ENCODE measurements at regions not wholly inside any gene's neighbourhood (a gene's known extent, or its start where the extent isn't known, plus 50 kb on each side); places are given as distances from the start of the nearest gene placed in this dataset.
"Not testable (repeated sequence)": the region's sequence is repeated elsewhere in the genome, so short reads cannot be mapped to it uniquely, and the experiment has no call there.

DNA sequence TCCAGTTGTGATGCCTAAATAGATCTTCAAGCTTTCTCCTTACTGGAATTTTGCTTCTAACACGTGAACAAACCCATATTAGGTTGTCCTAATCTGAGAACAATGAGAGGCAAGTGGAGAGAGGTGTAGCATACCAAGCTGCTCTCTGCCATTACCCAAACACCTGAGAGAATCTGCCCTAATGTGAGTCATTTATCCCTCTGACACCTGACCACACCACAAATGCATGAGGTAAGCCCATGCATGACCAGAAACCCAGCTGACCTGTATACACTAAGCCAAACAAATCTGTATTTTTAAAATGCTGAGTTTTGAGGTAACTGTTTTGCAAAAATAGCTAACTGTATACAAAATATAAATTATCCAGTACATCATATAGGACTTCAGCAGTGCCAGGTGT is 1458.1 kb upstream of the B3GALT2 start:
- Histone ChIP-seq H3K27ac (ENCODE audit: low read depth, low read length) (no peak overlapping the region), H3K4me1 (ENCODE audit: insufficient read depth, low read length) (no peaks in the 10 kb centered on the region), H3K4me3 (ENCODE audit: low read length) (no peak overlapping the region), H3K27me3 (ENCODE audit: insufficient read depth, low read length, poor library complexity, severe bottlenecking) (no peaks in the 10 kb centered on the region), H3K9me3 (ENCODE audit: low read length) (no peaks in the 10 kb centered on the region), H3K36me3 (ENCODE audit: insufficient read depth, low read length) (no peaks in the 10 kb centered on the region)
- POLR2A ChIA-PET = no interaction called here
- Mint-ChIP-seq H3K36me3 (no peaks in the 10 kb centered on the region), H3K9me3 (peaks cover 1 to 6% (median 5%) of the 10 kb centered on the region in 5 donors), H3K27me3 (no peaks in the 10 kb centered on the region), H3K4me1 (no peaks in the 10 kb centered on the region), H3K27ac (no peak overlapping the region), H3K4me3 (no peak overlapping the region)
- no peak for DNase-seq
- CTCF ChIA-PET = no interaction called here

DNA sequence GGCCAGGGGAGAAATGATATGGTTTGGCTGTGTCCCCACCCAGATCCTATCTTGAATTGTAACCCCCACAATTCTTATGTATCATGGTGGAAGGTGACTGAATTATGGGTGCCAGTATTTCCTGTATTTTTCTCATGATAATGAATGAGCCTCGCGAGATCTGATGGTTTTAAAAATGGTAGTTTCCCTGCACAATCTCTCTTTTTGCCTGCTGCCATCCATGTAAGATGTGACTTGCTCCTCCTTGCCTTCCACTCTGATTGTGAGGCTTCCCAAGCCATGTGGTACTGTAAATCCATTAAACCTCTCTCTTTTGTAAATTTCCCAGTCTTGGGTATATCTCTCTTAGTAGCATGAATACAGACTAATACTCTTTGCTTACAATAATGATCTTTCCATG is 1453.9 kb upstream of the B3GALT2 start:
- CTCF ChIA-PET = no interaction called here
- no peaks in the 10 kb centered on the region for H3K9me3 ChIP-seq (ENCODE audit: low read length)
- no peaks in the 10 kb centered on the region for H3K27me3 Mint-ChIP-seq

DNA sequence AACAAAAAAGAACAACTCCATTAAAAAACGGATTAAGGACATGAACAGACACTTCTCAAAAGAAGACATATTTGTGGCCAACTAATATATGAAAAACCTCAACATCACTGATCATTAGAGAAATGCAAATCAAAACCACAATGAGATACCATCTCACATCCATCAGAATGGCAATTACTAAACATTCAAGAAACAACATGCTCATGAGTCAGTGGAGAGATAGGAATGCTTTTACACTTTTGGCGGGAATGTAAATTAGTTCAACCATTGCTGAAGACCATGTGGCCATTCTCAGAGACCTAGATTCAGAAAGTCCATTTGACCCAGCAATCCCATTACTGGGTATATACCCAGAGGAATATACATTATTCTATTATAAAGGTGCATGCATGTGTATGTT is 1442.6 kb upstream of the B3GALT2 start:
- ChIA-PET CTCF (no interaction called here), POLR2A (no interaction called here)
- no peak overlapping the region for H3K27ac Mint-ChIP-seq
- Histone ChIP-seq H3K27me3 (ENCODE audit: insufficient read depth, low read length, poor library complexity, severe bottlenecking) (no peaks in the 10 kb centered on the region), H3K36me3 (ENCODE audit: insufficient read depth, low read length) (no peaks in the 10 kb centered on the region), H3K27ac (ENCODE audit: low read depth, low read length) (no peak overlapping the region), H3K4me1 (ENCODE audit: insufficient read depth, low read length) (no peaks in the 10 kb centered on the region), H3K4me3 (ENCODE audit: low read length) (no peak overlapping the region), H3K9me3 (ENCODE audit: low read length) (no peaks in the 10 kb centered on the region)
- H3K4me3 Mint-ChIP-seq = no peak overlapping the region
- no peaks in the 10 kb centered on the region for H3K36me3 Mint-ChIP-seq
- H3K4me1 Mint-ChIP-seq = no peaks in the 10 kb centered on the region
- H3K27me3 Mint-ChIP-seq = no peaks in the 10 kb centered on the region
- no peak for DNase-seq
- H3K9me3 Mint-ChIP-seq = no peaks in the 10 kb centered on the region

More for the DNA sequence above, 1453.9 kb upstream of the B3GALT2 start:
- DNase-seq = no peak
- H3K9me3 Mint-ChIP-seq = peaks cover 1 to 6% (median 5%) of the 10 kb centered on the region in 5 donors
- H3K36me3 Mint-ChIP-seq = no peaks in the 10 kb centered on the region
- Histone ChIP-seq H3K27me3 (ENCODE audit: insufficient read depth, low read length, poor library complexity, severe bottlenecking) (no peaks in the 10 kb centered on the region), H3K27ac (ENCODE audit: low read depth, low read length) (no peak overlapping the region), H3K4me1 (ENCODE audit: insufficient read depth, low read length) (no peaks in the 10 kb centered on the region), H3K4me3 (ENCODE audit: low read length) (no peak overlapping the region), H3K36me3 (ENCODE audit: insufficient read depth, low read length) (no peaks in the 10 kb centered on the region)
- no peak overlapping the region for H3K4me3 Mint-ChIP-seq
- POLR2A ChIA-PET = no interaction called here
- no peaks in the 10 kb centered on the region for H3K4me1 Mint-ChIP-seq
- no peak overlapping the region for H3K27ac Mint-ChIP-seq

DNA sequence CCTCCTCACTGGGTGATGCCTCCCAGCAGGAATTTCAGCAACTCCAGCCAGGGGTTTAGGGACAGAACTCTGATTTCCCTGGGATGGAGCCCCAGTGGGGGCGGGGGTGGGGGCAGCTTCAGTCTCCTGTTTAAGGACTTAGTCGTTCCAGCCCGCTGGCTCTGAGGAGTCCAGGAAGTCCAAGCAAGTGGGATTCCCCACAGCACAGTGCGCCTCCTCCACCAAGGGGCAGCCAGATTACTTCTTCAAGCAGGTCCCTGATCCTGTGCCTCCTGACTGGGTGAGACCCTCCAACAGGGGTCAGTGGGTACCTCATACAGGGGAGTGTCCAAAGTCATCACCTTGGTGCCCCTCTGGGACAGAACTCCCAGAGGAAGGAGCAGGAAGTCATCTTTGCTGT is 1438.4 kb upstream of the B3GALT2 start:
- ChIA-PET CTCF (no interaction called here), POLR2A (no interaction called here)
- Mint-ChIP-seq H3K36me3 (no peaks in the 10 kb centered on the region), H3K4me1 (no peaks in the 10 kb centered on the region), H3K27ac (no peak overlapping the region), H3K27me3 (no peaks in the 10 kb centered on the region), H3K4me3 (no peak overlapping the region), H3K9me3 (no peaks in the 10 kb centered on the region)
- Histone ChIP-seq H3K4me3 (ENCODE audit: low read length) (no peak overlapping the region), H3K27ac (ENCODE audit: low read depth, low read length) (no peak overlapping the region), H3K4me1 (ENCODE audit: insufficient read depth, low read length) (no peaks in the 10 kb centered on the region), H3K9me3 (ENCODE audit: low read length) (no peaks in the 10 kb centered on the region), H3K27me3 (ENCODE audit: insufficient read depth, low read length, poor library complexity, severe bottlenecking) (no peaks in the 10 kb centered on the region), H3K36me3 (ENCODE audit: insufficient read depth, low read length) (no peaks in the 10 kb centered on the region)
- no peak for DNase-seq

DNA sequence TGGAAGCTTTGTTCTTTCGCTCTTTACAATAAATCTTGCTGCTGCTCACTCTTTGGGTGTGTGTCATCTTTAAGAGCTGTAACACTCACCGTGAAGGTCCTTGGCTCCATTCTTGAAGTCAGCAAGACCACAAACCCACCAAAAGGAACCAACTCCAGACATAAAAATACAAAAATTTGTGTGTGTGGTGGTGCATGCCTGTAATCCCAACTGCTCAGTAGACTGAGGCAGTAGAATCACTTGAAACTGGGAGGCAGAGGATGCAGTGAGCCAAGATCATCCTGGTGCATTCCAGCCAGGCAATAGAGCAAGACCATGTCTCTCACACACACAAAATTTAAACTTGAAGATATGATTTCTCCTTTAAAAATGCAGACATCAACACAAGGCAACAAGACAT is 1431.7 kb upstream of the B3GALT2 start:
- Histone ChIP-seq H3K36me3 (ENCODE audit: insufficient read depth, low read length) (no peaks in the 10 kb centered on the region), H3K27me3 (ENCODE audit: insufficient read depth, low read length, poor library complexity, severe bottlenecking) (no peaks in the 10 kb centered on the region), H3K27ac (ENCODE audit: low read depth, low read length) (no peak overlapping the region), H3K4me1 (ENCODE audit: insufficient read depth, low read length) (no peaks in the 10 kb centered on the region), H3K9me3 (ENCODE audit: low read length) (no peaks in the 10 kb centered on the region), H3K4me3 (ENCODE audit: low read length) (no peak overlapping the region)
- H3K4me3 Mint-ChIP-seq = no peak overlapping the region
- H3K36me3 Mint-ChIP-seq = no peaks in the 10 kb centered on the region
- no peak for DNase-seq
- H3K27ac Mint-ChIP-seq = no peak overlapping the region
- peaks cover 0 to 5% (median 0%) of the 10 kb centered on the region in 5 donors for H3K9me3 Mint-ChIP-seq
- POLR2A ChIA-PET = no interaction called here
- no peaks in the 10 kb centered on the region for H3K27me3 Mint-ChIP-seq
- CTCF ChIA-PET = no interaction called here
- H3K4me1 Mint-ChIP-seq = no peaks in the 10 kb centered on the region

DNA sequence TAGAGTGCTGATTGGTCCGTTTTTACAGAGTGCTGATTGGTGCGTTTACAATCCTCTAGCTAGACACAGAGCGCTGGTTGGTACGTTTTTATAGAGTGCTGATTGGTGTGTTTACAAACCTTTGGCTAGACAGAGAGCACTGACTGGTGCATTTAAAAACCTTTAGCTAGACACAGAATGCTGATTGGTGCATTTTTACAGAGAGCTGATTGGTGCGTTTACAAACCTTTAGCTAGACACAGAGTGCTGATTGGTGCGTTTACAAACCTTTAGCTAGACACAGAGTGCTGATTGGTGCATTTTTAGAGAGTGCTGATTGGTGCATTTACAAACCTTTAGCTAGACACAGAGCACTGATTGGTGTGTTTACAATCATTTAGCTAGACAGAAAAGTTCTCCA is 1430.9 kb upstream of the B3GALT2 start:
- H3K36me3 Mint-ChIP-seq; H3K4me3 ChIP-seq (ENCODE audit: low read length); H3K4me1 ChIP-seq (ENCODE audit: insufficient read depth, low read length); POLR2A ChIA-PET; H3K36me3 ChIP-seq (ENCODE audit: insufficient read depth, low read length); H3K9me3 Mint-ChIP-seq; H3K27me3 Mint-ChIP-seq; H3K27ac Mint-ChIP-seq; H3K4me3 Mint-ChIP-seq; H3K9me3 ChIP-seq (ENCODE audit: low read length); DNase-seq; H3K27ac ChIP-seq (ENCODE audit: low read depth, low read length); CTCF ChIA-PET; H3K27me3 ChIP-seq (ENCODE audit: insufficient read depth, low read length, poor library complexity, severe bottlenecking); H3K4me1 Mint-ChIP-seq: not testable (repeated sequence)

DNA sequence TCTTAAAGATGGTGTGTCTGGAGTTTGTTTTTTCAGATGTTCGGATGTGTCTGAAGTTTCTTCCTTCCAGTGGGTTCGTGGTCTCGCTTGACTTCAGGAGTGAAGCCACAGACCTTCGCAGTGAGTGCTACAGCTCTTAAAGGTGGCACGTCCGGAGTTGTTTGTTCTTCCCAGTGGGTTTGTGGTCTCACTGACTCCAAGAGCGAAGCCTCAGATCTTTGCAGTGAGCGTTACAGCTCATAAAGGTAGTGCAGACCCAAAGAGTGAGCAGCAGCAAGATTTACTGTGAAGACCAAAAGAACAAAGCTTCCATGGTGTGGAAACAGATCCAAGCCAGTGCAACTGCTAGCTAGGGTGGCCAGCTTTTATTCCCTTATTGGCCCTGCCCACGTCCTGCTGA is 1430.4 kb upstream of the B3GALT2 start:
- Mint-ChIP-seq H3K27ac (no peak overlapping the region), H3K36me3 (no peaks in the 10 kb centered on the region), H3K4me1 (no peaks in the 10 kb centered on the region), H3K27me3 (no peaks in the 10 kb centered on the region), H3K4me3 (no peak overlapping the region), H3K9me3 (peaks cover 0 to 5% (median 0%) of the 10 kb centered on the region in 5 donors)
- Histone ChIP-seq H3K36me3 (ENCODE audit: insufficient read depth, low read length) (no peaks in the 10 kb centered on the region), H3K4me1 (ENCODE audit: insufficient read depth, low read length) (no peaks in the 10 kb centered on the region), H3K9me3 (ENCODE audit: low read length) (no peaks in the 10 kb centered on the region), H3K27me3 (ENCODE audit: insufficient read depth, low read length, poor library complexity, severe bottlenecking) (no peaks in the 10 kb centered on the region), H3K4me3 (ENCODE audit: low read length) (no peak overlapping the region), H3K27ac (ENCODE audit: low read depth, low read length) (no peak overlapping the region)
- ChIA-PET POLR2A (no interaction called here), CTCF (no interaction called here)
- DNase-seq = no peak

DNA sequence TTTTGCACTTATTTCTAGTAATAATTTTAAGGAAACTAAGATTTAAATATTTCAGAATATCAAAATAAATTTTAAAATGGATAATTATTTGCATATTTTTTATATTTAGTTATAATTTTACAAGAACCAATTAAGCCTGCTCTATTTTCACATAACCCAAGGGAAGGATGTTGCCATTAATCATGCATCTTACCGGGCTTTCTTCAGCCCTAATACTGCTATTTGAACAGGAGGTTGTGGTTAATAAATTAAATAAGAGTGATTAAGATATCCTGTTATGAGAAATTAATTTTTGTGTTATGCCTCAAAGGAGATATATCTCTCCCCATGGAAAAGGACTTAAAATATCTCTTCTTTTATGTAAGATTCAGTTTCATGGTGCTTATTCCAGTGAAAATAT is 1415.8 kb upstream of the B3GALT2 start:
- Mint-ChIP-seq H3K9me3 (no peaks in the 10 kb centered on the region), H3K36me3 (no peaks in the 10 kb centered on the region), H3K4me1 (no peaks in the 10 kb centered on the region), H3K27ac (no peak overlapping the region), H3K27me3 (no peaks in the 10 kb centered on the region), H3K4me3 (no peak overlapping the region)
- DNase-seq = no peak
- no peaks in the 10 kb centered on the region for H3K36me3 ChIP-seq (ENCODE audit: insufficient read depth, low read length)
- H3K4me3 ChIP-seq (ENCODE audit: low read length) = no peak overlapping the region
- no peak overlapping the region for H3K27ac ChIP-seq (ENCODE audit: low read depth, low read length)
- POLR2A ChIA-PET = no interaction called here
- H3K4me1 ChIP-seq (ENCODE audit: insufficient read depth, low read length) = no peaks in the 10 kb centered on the region
- no peaks in the 10 kb centered on the region for H3K27me3 ChIP-seq (ENCODE audit: insufficient read depth, low read length, poor library complexity, severe bottlenecking)
- CTCF ChIA-PET = no interaction called here
- no peaks in the 10 kb centered on the region for H3K9me3 ChIP-seq (ENCODE audit: low read length)

DNA sequence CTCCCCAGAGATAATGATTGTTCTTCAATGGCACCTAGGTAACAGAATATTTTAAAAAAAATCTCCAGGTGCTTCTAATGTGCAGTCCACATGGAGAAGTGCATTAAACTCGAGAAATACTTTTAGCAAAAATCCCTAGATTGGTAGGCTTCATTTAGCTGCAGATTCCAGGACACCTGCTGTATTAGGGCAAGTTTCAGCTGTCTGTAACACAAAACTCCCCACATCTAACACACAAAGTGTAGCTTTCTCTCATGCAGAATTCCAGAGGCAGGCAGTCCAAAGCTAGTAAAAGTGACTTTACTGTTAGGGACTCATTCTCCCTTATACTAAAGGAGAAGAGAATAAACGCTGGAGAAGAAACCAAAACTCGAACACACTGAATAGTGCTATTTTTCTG is 1414.3 kb upstream of the B3GALT2 start:
- H3K27ac Mint-ChIP-seq = no peak overlapping the region
- no peak overlapping the region for H3K4me3 Mint-ChIP-seq
- H3K4me1 Mint-ChIP-seq = no peaks in the 10 kb centered on the region
- no peaks in the 10 kb centered on the region for H3K4me1 ChIP-seq (ENCODE audit: insufficient read depth, low read length)
- no peak overlapping the region for H3K27ac ChIP-seq (ENCODE audit: low read depth, low read length)
- no peaks in the 10 kb centered on the region for H3K27me3 Mint-ChIP-seq
- no peaks in the 10 kb centered on the region for H3K9me3 ChIP-seq (ENCODE audit: low read length)
- DNase-seq = no peak
- no peaks in the 10 kb centered on the region for H3K9me3 Mint-ChIP-seq
- H3K36me3 Mint-ChIP-seq = no peaks in the 10 kb centered on the region
- POLR2A ChIA-PET = no interaction called here
- no peaks in the 10 kb centered on the region for H3K27me3 ChIP-seq (ENCODE audit: insufficient read depth, low read length, poor library complexity, severe bottlenecking)
- no peak overlapping the region for H3K4me3 ChIP-seq (ENCODE audit: low read length)
- H3K36me3 ChIP-seq (ENCODE audit: insufficient read depth, low read length) = no peaks in the 10 kb centered on the region
- CTCF ChIA-PET = no interaction called here
